BJ (cell line): ENCODE measurements at regions not wholly inside any gene's neighbourhood (a gene's known extent, or its start where the extent isn't known, plus 50 kb on each side); places are given as distances from the start of the nearest gene placed in this dataset.

Experiments used
- CTCF ChIA-PET: fragments of 350-600 bp; formaldehyde crosslinking; extraction: SDS; loops from one replicate; lab custom pipeline; 2021; ENCODE audit warnings: antibody characterized with exemption, inconsistent platforms; lab: Yijun Ruan, JAX
- POLR2A ChIA-PET: fragments of 300-600 bp; sonication (Branson Sonifier 250); formaldehyde crosslinking; extraction: SDS; loops from one replicate; lab custom pipeline; 2021; ENCODE audit warnings: antibody characterized with exemption; lab: Charles Lee
- DNase-seq: peaks from one replicate; pipeline ENCODE4 v3.0.0-alpha.2; 2011; ENCODE audit warnings: low read depth
- H3K27me3 ChIP-seq: 2 replicates; pipeline ENCODE4 v1.6.0; 2011; ENCODE audit warnings: low read length; ENCODE audit not compliant: control insufficient read depth, insufficient read depth
- H3K36me3 ChIP-seq: 2 replicates; pipeline ENCODE4 v1.5.1; 2011; ENCODE audit warnings: low read length; ENCODE audit not compliant: control insufficient read depth, insufficient read depth
- H3K4me3 ChIP-seq: 2 replicates; pipeline ENCODE4 v1.5.1; 2011; ENCODE audit warnings: low read depth, mild to moderate bottlenecking, control low read depth, low read length
- CTCF ChIP-seq: IDR thresholded peaks from 2 replicates; pipeline ENCODE4 v1.5.1; 2011; ENCODE audit warnings: low read depth, mild to moderate bottlenecking, control low read depth, inconsistent platforms, low read length, moderate library complexity; ENCODE audit not compliant: insufficient read depth

- no peak for TF ChIP-seq CTCF
- CTCF ChIA-PET: no interaction called here
- DNase-seq: no peak
- no peak overlapping the region for H3K4me3 ChIP-seq
- H3K27me3 ChIP-seq: no peaks in the 10 kb centered on the region
- H3K36me3 ChIP-seq: no peaks in the 10 kb centered on the region
- POLR2A ChIA-PET: no interaction called here
These were observed 490.7 kb upstream of the ZEB2 start for GRCh38 chr2:145010635-145011034.

DNA sequence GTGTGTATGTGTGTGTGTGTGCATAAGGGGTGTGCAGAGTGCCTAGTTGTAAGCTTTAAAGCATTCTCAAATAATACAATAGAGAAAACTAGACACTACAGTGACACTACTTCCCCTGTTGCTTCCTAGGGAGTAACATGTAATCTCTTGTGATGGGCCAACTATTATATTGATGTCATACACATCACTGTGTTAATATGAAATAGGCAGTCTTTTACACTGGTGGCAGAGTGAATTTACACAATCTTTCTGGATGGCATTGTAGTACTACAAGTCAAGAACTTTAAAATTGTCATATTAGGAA lies 488.0 kb upstream of the ZEB2 start:
- H3K27me3 ChIP-seq: no peaks in the 10 kb centered on the region
- CTCF ChIA-PET: interaction anchor here (0.6 to 0.9 kb wide), 3 partner anchors 18 to 494 kb away, joined by 3 read pairs; no protein-coding TSS in a partner anchor

DNA sequence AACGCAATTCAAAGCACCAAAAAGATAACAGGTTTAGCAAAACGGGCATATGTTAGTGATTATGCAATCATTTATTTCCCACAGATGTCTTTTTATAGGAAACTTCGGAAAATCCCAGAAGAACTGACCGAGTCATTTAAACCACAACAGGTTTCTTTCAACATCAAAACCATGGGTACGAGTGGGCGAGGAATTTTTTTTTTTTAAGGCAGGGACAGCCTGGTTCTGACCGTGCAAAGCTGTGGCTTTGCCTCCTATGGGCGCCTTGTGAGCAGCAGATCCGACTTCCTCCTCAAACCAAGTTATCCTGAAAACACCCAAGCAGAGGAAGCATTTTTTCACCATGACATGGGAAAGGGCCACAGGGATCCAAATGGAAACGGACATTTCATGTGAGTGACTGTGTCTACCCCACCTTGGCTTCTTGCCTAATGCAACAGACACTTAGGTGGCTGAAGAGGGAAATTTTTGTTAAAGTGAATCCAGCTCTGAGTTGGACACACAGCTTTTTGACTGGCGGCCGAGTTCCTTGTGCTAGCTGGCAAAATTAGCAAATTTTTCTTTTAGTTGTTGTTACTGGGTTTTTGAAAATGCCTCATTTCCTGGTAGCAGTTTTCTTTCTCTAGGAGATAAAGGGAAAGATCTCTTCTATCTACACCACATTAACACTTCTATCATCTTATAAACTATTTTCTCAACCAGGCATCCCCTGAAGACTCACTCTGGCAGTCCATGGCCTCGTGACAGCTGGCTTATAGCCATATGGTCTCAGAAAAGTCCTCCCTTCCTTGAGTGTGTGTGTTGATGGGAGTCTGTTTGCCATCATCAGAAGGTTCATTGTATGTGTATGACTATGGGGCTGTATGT lies 487.4 kb upstream of the ZEB2 start:
- DNase-seq: peak; percentile 97
- CTCF ChIA-PET: interaction anchor here (0.6 to 0.9 kb wide), 4 partner anchors 17 to 1552 kb away, joined by 3 read pairs; no protein-coding TSS in a partner anchor
- peak overlapping the region; percentile 14 for H3K4me3 ChIP-seq
- no peaks in the 10 kb centered on the region for H3K36me3 ChIP-seq
- no peaks in the 10 kb centered on the region for H3K27me3 ChIP-seq
- TF ChIP-seq CTCF: peak; percentile 34; the same call in 1 of the 2 replicates
- POLR2A ChIA-PET: interaction anchor here (0.7 kb wide), 2 partner anchors 10 to 538 kb away, joined by 3 to 4 read pairs; no protein-coding TSS in a partner anchor

More for the DNA sequence above, 488.0 kb upstream of the ZEB2 start:
- H3K4me3 ChIP-seq: no peak overlapping the region
- no peak for DNase-seq
- POLR2A ChIA-PET: no interaction called here
- TF ChIP-seq CTCF: no peak
- no peaks in the 10 kb centered on the region for H3K36me3 ChIP-seq

GRCh38 chr2:145002624-145003023 lies 482.7 kb upstream of the ZEB2 start:
- no peak for DNase-seq
- CTCF ChIA-PET: interaction anchor here (1.0 kb wide), 1 partner anchor 1489 kb away, joined by 3 read pairs; no protein-coding TSS in a partner anchor
- TF ChIP-seq CTCF: no peak
- Histone ChIP-seq H3K27me3 (no peaks in the 10 kb centered on the region), H3K36me3 (no peaks in the 10 kb centered on the region), H3K4me3 (no peak overlapping the region)
- POLR2A ChIA-PET: no interaction called here

DNA sequence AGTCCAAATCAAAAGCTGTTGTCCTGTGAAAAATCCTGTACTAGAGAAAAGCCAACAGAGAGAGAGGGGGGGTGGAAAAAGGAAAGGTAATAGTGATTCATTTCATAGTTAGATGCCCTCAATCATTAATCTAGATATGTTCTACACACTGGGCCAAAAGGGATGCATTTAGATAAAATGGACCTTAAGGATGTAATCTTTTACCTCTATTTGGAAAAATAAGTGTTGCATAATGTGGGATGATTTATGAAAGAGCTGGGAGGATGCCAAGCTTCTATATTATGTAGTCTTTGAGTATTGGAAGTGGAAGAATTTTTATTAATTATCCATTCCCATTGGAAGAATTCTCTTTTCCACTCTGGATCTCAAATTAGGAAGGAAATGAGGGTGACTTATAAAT lies 480.5 kb upstream of the ZEB2 start:
- no peak for DNase-seq
- no peak for TF ChIP-seq CTCF
- no peaks in the 10 kb centered on the region for H3K27me3 ChIP-seq
- ChIA-PET CTCF (no interaction called here), POLR2A (no interaction called here)
- no peaks in the 10 kb centered on the region for H3K36me3 ChIP-seq
- H3K4me3 ChIP-seq: no peak overlapping the region
